WI38 (cell line): ENCODE measurements at regions not wholly inside any gene's neighbourhood (a gene's known extent, or its start where the extent isn't known, plus 50 kb on each side); places are given as distances from the start of the nearest gene placed in this dataset.

Source experiments
- H3K4me3 ChIP-seq: 2 replicates; pipeline ENCODE4 v1.5.1; 2011; ENCODE audit warnings: low read depth, mild to moderate bottlenecking, control low read depth, low read length
- TF ChIP-seq, protein P1 (sequence below): IDR thresholded peaks from 2 replicates; pipeline ENCODE4 v1.5.1; 2012; ENCODE audit warnings: low read depth, mild to moderate bottlenecking, control low read depth, low read length

- H3K4me3 ChIP-seq = no peak overlapping the region
- TF ChIP-seq, protein P1, sequence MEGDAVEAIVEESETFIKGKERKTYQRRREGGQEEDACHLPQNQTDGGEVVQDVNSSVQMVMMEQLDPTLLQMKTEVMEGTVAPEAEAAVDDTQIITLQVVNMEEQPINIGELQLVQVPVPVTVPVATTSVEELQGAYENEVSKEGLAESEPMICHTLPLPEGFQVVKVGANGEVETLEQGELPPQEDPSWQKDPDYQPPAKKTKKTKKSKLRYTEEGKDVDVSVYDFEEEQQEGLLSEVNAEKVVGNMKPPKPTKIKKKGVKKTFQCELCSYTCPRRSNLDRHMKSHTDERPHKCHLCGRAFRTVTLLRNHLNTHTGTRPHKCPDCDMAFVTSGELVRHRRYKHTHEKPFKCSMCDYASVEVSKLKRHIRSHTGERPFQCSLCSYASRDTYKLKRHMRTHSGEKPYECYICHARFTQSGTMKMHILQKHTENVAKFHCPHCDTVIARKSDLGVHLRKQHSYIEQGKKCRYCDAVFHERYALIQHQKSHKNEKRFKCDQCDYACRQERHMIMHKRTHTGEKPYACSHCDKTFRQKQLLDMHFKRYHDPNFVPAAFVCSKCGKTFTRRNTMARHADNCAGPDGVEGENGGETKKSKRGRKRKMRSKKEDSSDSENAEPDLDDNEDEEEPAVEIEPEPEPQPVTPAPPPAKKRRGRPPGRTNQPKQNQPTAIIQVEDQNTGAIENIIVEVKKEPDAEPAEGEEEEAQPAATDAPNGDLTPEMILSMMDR = no peak
These were observed 199.6 kb upstream of the SEMA3A start for GRCh38 chr7:84394219-84394618.

DNA sequence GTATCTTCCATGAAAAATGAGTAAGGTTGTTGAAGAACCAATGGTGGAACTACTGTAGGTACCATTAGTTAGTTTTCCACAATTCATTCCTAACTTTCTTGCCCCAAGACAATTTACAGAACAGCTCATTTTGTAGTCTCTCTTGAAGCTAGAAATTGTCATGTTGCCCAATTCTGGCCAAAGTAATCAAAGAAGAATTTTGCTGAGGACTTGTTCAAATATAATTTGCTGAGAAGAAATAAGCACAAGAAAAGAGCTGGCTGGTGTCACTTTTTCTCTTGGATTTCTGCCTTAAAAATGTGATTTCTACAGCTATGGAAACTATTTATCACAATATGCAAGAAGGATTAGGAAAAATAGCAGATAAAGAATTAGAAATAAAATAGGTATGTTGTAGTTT is 199.2 kb upstream of the SEMA3A start:
- TF ChIP-seq, protein P1 = no peak
- no peak overlapping the region for H3K4me3 ChIP-seq

DNA sequence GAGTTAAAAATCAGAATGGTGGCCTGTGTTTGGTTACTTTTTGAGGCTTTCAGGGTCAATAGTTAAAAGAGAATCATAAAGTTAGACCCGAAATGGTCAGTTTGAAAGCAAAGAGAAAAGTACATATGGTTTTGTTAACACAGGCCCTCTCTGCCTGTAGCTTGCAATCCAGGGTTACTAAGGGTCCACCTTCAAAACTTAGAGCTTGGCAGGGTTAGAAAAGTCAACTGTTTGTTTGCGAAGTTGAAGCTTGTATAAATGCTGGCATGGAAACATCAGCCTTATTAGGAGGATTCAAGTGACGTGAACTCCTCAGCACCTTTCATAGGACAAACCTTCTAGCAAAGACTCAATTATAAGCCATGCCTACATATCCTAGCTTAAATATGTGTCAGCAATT is 196.3 kb upstream of the SEMA3A start:
- TF ChIP-seq, protein P1 = no peak
- H3K4me3 ChIP-seq = no peak overlapping the region

GRCh38 chr7:84389242-84389641 is 194.7 kb upstream of the SEMA3A start:
- TF ChIP-seq, protein P1 = no peak
- H3K4me3 ChIP-seq = no peak overlapping the region

DNA sequence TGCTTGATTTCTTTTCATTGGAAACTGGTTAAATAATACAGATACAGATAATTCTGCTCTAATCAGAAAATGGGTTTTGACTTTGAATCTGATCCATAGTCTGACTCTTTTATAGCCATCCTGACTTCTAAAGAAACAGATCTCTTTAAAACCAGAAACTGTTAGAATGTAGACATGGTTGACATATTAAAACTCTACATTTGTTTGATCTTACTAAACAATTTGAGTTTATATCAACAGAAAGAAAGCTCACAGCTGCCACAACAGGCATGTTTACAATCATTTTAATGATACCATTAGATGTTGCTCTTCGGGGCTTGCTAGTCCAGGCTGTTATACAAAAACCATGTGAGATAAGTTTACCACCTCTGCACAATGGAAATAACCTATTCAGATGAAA is 193.0 kb upstream of the SEMA3A start:
- TF ChIP-seq, protein P1 = no peak
- no peak overlapping the region for H3K4me3 ChIP-seq

DNA sequence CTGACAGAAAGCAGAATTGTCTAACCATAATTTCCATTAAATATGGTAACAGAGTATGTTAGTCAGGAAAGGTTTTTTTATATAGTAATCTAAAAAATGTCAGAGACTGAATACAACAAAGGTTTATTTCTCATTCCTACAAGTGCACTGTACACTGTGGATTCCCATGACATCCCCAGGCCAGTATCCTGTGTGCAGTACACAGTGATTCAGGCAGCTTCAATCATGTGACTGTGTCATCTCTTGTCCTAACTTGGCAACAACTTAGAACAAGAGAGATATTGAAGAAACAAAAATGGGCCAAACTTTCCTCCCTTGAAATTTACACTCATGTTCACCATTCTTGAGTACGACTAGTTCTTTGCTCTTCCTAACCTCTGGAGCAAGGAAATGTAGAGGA is 189.8 kb upstream of the SEMA3A start:
- H3K4me3 ChIP-seq = no peak overlapping the region
- TF ChIP-seq, protein P1 = no peak

GRCh38 chr7:84379446-84379845 is 184.9 kb upstream of the SEMA3A start:
- TF ChIP-seq, protein P1 = no peak
- H3K4me3 ChIP-seq = no peak overlapping the region
